ENCODE measurements at regions not wholly inside any gene's neighbourhood (a gene's known extent, or its start where the extent isn't known, plus 50 kb on each side); places are given as distances from the start of the nearest gene placed in this dataset.
"Not testable (repeated sequence)": the region's sequence is repeated elsewhere in the genome, so short reads cannot be mapped to it uniquely, and the experiment has no call there.

GRCh38 chr4:123162859-123163258 is 233.7 kb upstream of the SPRY1 start:
- DNase-seq: no peak

DNA sequence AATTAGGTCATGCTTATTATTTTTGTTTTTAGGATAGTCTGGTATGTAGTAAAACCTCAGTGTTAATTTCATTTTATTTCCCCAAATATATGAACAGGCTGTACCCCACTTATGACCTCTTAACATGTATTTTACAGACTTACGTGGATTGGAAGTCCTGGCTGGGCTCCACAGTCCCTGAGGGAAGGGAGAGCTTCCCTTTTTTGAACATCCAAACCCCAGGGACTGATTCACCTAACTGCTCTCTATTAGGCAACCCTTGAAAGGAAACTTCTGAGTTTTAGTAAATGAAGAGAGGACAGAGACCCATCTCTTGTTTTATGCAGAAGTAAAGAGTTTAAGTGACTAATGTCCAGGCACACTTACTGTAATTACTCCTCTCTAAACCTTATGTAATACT is 233.1 kb upstream of the SPRY1 start:
- no peak for DNase-seq

- no peak for DNase-seq
Observed at GRCh38 chr4:123166023-123166422, 230.6 kb upstream of the SPRY1 start.

GRCh38 chr4:123167931-123168330 is 228.7 kb upstream of the SPRY1 start:
- DNase-seq: no peak

DNA sequence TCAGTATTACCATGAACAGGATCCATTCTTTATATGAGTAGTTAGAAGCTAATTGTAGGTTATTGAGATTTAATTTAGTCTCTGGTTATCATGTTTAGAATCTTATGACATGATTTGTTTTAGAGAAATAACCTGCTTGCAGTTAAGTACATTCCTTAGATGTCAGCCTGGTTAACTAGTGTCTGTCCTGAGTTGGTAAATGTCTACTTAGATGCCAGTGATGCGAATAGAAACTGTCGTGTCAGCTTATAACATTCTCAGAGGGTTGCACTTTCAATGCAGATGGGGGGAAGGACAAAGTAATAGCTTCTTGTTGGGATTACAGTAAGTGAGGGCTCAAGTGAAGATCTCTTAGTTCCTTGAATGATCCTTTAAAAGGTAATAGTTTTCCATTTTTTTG is 227.8 kb upstream of the SPRY1 start:
- DNase-seq: no peak

GRCh38 chr4:123170843-123171242 is 225.8 kb upstream of the SPRY1 start:
- no peak for DNase-seq

DNA sequence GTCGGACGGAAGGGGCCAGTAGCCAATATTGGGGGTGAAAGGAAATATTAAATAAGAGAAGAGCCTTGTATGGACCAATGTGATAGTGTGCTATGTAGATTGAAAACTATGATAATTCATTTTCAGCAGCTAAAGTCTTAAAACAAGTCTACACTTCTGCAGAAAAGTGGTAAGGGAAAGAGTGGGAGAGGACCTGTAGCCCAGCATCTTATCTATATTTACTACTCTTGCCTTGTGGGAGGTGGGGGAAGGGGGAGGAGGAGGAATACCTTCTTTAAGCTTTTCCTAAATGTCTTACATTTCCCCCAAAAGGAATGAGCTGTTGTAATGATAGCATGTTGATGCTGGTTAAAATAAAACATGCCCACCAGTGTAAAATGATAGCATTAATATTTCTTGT is 220.0 kb upstream of the SPRY1 start:
- no peak for DNase-seq

- no peak for DNase-seq
Observed at GRCh38 chr4:123182289-123182688, 214.3 kb upstream of the SPRY1 start.

DNA sequence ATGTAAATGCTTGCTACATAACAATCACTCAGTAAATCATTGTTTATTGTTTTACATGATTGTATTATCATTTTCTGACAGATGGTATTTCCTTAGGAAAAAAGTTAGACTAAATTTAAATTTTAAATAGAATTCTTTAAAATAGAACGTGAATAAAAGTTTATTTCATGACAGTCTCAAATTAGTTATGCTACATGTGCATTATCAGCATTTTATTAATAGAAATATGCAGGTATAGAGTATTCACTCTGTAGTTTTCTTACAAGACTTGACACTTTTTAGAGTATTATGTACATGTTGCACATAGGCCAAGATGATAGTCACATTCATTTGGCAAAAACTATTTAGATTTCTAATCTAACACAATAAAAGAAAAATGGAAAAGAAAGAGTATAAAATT is 213.3 kb upstream of the SPRY1 start:
- DNase-seq: no peak

DNA sequence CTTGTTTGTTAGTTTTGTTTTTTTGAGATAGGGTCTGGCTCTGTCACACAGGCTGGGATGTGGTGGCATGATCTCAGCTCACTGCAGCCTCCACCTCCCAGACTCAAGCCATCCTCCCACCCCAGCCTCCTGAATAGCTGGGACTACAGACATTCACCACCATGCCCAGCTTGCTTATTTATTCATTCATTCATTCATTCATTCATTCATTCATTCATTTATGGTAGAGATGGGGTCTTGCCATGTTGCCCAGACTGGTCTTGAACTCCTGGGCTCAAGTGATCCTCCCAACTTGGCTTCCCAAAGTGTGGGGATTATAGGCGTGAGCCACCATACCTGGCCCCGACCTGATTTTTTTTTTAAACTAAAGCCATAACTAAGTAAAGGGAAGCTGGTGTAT is 212.8 kb upstream of the SPRY1 start:
- DNase-seq: not testable (repeated sequence)

- DNase-seq: no peak
Observed at GRCh38 chr4:123186731-123187130, 209.9 kb upstream of the SPRY1 start.

DNA sequence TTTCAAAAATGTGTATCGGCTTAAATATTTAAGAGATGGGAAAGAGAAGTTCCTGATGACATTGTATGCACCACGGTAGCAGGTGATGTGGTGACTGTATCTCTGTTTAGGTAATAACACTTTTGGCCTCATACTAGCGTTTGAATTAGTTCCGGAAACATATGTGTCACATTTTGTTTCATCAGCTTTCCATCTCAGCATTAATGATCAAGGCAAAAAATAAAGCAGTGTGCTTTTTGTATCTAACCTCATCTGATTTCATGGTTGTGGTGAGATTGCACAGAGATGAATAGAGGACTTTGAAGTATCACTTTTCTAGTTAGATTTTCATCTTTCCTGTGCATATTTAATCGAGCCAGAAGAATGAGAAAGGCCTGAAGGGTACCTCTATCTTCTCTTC is 206.4 kb upstream of the SPRY1 start:
- no peak for DNase-seq

GRCh38 chr4:123191728-123192127 is 204.9 kb upstream of the SPRY1 start:
- DNase-seq: no peak

- no peak for DNase-seq
Observed at GRCh38 chr4:123193802-123194367, 202.7 kb upstream of the SPRY1 start.

GRCh38 chr4:123198706-123199105 is 197.9 kb upstream of the SPRY1 start:
- DNase-seq: no peak

DNA sequence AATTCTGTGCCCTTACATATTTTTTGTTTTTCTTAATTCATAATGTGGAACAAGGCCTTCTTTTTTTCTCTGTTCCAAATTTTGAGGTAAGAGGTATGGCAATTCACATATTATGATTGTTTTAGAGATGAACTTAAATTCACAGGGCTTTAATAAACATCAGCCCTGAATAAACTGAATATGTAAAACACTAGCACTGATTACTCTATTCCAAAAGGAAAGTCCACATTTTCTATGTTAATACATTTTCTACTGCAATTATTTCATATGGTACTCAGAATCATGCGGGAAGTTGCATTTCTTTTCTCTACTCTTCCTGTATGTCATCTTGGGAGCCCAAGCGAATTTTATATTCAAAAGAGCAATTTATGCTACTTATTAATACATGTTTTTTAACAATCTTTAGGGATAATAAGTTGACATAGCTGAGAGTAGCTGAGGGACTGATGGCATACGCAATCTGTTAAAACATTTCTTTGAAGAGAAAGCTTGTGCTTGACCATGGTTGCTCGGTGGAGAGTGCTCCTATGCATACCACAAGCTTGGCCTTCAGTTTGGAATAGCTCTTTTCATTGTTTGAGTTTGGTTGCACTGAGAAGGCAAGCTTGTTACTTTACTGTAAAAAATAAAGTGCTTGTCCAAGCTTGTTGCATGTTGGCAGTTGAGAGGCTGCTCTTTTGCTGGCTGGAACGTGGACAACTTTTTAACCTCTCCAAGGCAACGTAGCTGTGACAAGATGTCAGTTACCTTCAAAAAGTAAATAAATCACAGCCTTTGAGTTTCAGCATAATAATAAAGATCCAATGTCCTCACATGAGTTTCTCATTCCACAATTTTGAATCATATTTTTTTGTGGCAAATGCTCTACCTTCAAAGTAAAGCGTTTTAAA is 196.3 kb upstream of the SPRY1 start:
- DNase-seq: no peak

DNA sequence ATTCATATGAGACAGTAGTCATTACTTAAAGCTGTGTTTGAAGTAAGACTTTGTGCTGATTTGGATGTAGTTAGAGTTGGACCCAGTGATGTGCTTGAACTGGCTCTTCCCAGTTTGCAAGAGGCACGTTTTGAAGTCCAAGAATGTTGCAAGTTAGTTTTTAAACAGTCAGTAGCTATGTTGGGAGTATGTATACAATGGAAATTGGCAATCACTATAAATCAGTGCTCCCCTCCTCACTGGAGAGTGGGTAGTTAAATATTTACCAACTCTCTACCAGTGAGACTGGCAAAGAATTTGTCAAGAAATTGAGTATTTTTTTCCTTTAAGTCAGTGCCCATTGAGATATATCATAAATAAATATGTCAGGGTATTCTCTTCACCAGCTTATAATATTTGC is 191.9 kb upstream of the SPRY1 start:
- DNase-seq: no peak

DNA sequence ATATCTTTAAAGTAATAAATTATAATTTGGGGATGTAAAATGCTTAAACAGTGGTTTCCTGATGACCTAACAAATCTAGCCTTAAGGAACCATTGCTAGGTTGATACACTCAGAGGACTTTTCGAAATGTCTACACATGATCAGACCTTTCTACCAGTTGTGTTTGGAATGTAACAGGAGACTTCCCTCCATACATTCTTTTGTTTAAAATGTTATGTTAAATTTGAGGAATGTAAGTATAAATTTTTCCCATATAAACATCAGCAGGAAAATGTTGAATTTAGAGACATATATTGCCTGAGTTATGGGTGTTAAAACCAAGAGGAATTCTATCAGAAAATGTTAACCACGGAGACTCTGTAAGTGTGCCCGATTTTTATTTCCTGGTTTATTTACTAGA is 190.6 kb upstream of the SPRY1 start:
- DNase-seq: no peak

DNA sequence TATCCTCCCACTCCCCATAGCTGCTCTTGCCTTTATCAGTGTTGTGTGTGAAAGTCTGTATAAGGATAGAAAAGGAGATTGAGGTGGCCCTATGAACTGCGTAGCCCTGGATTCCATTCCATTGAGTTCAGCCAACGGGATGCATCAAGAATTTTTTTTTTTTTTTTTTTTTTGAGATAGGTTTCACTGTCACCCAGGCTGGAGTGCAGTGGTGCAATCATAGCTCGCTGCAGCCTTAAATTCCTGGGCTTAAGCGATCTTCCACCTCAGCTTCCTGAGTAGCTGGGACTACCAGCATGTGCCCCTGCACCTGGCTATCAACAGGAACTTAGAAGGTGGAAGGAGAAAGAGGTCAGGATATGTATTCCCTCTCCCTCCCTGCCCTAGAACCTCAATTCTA is 187.2 kb upstream of the SPRY1 start:
- DNase-seq: no peak

DNA sequence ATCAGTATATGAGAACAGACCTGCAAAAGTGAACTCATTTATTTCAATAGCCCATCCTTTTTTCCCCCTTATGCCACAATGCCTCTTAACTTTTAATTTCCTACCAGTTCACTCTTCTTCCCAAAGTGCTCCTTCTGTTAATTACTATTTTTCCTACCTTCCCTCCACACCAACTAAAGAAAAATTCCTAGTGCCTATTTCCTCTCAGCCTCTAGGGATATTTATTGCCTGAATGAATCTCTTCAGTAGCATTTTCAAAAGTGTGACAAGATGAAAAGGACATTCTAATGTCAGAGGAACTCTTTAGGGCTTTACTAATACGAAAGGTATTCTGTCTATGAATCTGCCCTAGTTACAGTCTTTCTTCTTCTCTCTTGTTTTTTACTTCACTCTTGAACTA is 181.1 kb upstream of the SPRY1 start:
- DNase-seq: no peak

DNA sequence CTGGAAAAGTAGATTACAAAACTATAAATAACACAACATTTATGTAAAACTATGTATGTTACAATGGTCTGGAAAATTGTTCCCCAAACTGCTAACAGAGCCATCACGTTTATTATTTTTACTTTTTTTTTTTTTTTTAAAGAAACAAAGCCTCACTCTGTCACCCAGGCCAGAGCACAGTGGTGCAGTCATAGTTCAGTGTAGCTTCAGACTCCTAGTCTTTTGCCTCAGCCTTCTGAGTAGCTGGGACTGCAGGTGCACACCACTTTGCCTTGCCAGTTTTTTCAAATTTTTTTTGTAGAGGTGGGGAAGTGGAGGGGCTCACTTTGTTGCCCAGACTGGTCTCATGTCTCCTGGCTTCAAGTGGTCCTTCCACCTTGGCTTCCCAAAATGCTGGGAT is 180.1 kb upstream of the SPRY1 start:
- no peak for DNase-seq

DNA sequence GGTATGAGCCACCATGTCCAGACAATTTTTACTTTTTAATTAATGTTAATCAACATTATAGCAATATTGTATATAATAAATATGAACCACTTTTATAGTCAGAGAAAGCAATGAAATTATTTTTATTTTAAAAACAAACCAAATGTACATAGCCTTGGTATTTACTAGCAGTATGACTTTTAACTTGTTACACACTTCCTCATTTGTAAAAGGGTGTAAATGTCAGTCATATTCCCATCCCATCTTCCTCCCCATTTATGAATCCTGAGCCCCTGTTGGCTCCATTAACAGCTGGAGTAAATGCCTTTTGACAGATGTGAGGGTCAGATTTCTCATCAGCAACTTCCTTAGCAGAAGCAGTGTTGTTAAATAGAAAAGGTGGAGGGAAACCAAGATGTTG is 179.6 kb upstream of the SPRY1 start:
- DNase-seq: no peak

DNA sequence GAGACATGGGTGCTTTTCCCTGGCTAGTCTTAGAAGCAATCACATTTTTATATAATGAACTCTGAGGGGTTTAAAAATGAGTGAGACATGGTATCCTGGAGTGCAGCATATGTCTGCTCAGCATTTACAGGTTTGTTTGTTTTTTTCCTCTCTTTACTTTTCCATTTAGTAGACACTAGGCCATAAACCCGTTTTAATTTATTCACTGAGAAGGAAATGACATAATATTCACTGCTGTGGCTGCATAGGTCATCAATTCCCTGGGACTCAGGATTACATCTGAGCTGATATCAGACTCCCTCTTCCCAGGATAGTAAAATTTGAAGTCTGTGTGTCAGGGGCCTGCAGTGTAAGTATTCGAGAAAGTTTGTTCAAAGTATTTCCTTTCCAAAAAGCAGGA is 178.9 kb upstream of the SPRY1 start:
- no peak for DNase-seq

DNA sequence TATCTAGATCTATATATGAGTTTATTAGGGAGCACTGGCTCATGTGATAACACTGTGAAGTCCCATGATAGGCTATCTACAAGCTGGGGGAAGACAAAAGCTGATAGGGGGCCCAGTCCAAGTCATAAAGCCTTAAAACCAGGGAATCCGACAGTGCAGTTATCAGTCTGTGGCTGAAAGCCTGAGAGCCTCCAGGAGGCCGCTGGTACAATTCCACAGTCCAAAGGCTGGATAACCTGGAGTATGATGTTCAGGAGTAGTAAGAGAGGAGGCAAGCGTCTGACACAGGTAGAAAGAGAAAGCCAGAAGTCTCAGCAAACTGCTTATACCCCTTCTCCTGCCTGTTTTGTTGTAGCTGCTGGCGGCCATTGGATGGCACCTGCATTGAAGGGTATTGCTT is 177.6 kb upstream of the SPRY1 start:
- DNase-seq: no peak

DNA sequence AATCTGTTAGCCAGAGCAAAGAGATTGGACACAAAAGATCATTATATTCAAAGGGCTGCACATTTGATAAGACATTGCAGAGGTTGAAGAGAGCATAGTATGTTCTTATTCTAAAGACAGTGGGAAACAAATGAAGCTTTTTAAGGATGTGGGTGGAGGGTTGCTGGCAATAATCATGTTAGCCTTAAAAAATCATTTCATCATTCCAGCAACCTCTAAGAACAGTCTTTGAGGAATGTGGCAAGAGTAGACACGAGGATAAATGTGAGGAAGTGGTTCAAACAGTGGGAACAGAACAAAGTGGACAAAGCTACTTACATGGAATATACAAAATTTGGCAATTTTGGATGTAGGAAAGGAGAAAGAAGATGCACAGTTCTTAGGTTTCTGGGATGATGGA is 167.3 kb upstream of the SPRY1 start:
- no peak for DNase-seq

Data from hindlimb muscle (tissue), 1 donor.